Stomach (tissue), 8 donors: ENCODE measurements at regions not wholly inside any gene's neighbourhood (a gene's known extent, or its start where the extent isn't known, plus 50 kb on each side); places are given as distances from the start of the nearest gene placed in this dataset.

Experiments
- DNase-seq, 2 donors: peaks; one replicate each; pipeline versions ENCODE4 v3.0.0 to v3.0.0-alpha.2; 2013 to 2019
- H3K27ac ChIP-seq, 5 donors: fragments of 200-600 bp in 4 of 5; sonication (generic) in 4 of 5; one replicate each; pipeline ENCODE4 v1.5.1; 2013 to 2019; ENCODE audit warnings: mild to moderate bottlenecking in 1 of 5, moderate library complexity in 1 of 5
- H3K27me3 ChIP-seq, 3 donors: fragments of 200-600 bp; sonication (generic); one replicate each; pipeline ENCODE4 v1.5.1; 2017 to 2019; ENCODE audit warnings: mixed run types in 1 of 3
- H3K36me3 ChIP-seq, 4 donors: fragments of 200-600 bp; sonication (generic); 1 replicate in 3 of 4; 2 replicates in 1 of 4; pipeline ENCODE4 v1.5.1; 2016 to 2019
- H3K4me1 ChIP-seq, 4 donors: fragments of 200-600 bp; sonication (generic); one replicate each; pipeline ENCODE4 v1.5.1; 2016 to 2019
- H3K4me3 ChIP-seq, 4 donors: fragments of 200-600 bp; sonication (generic) in 3 of 4; one replicate each; pipeline ENCODE4 v1.5.1; 2016 to 2019; ENCODE audit warnings: mild to moderate bottlenecking in 1 of 4
- H3K9me3 ChIP-seq, 4 donors: fragments of 200-600 bp; sonication (generic); one replicate each; pipeline ENCODE4 v1.5.1; 2016 to 2019
- CTCF ChIP-seq, 7 experiments: fragments of 450-650 bp in 4 of 7; fragments of 200-600 bp in 3 of 7; sonication (generic) in 3 of 7; IDR thresholded peaks; one replicate each; pipeline ENCODE4 v1.5.1; 2016 to 2019; ENCODE audit warnings: antibody characterized with exemption in 7 of 7, control low read depth in 2 of 7, mild to moderate bottlenecking in 1 of 7
- EP300 ChIP-seq: sonication (generic); formaldehyde crosslinking; IDR thresholded peaks from one replicate; pipeline ENCODE4 v1.6.1; 2017; ENCODE audit warnings: antibody characterized with exemption
- POLR2A ChIP-seq, 4 donors: fragments of 450-650 bp; IDR thresholded peaks; one replicate each; pipeline ENCODE4 v1.6.1; 2016; ENCODE audit warnings: antibody characterized with exemption in 4 of 4, control low read depth in 2 of 4, mild to moderate bottlenecking in 1 of 4, moderate library complexity in 1 of 4
- POLR2AphosphoS5 ChIP-seq, 3 donors: sonication (generic); formaldehyde crosslinking; IDR thresholded peaks; one replicate each; pipeline ENCODE4 v1.6.1; 2016; ENCODE audit warnings: antibody characterized with exemption in 3 of 3
- WGBS, 5 donors: extraction: QIAGEN DNeasy Blood & Tissue Kit in 3 of 5; methylation state at CpG; one replicate each; pipeline versions ENCODE4 v1.1.5 to v1.1.7; 2013 to 2018; 5-methylcytosine and 5-hydroxymethylcytosine counted together
- intact Hi-C: fragments of 100-400 bp; cut with DNase I; formaldehyde crosslinking; loops from one replicate; pipeline ENCODE4 v1.15.1; 2023; ENCODE audit warnings: low total_unique reads
- donor health status: healthy with polysubstance abuse.
- donor health status: Bipolar disorder and iron deficiency.
- donor health status: healthy.

- TF ChIP-seq POLR2AphosphoS5 (IDR thresholded peaks at IDR 0.05) (no peak), EP300 (no peak), CTCF (IDR thresholded peaks at IDR 0.05) (no peak)
- Histone ChIP-seq H3K27ac (no peak overlapping the region), H3K4me1 (no peaks in the 10 kb centered on the region), H3K9me3 (peaks cover 0 to 11% (median 0%) of the 10 kb centered on the region in 4 donors), H3K27me3 (no peaks in the 10 kb centered on the region), H3K36me3 (no peaks in the 10 kb centered on the region), H3K4me3 (no peak overlapping the region)
- intact Hi-C loops, result no loop called here
- WGBS, 5 donors, result 74 to 91% (median 81%) methylated on average over 3 of the region's 3 CpGs
- DNase-seq, result no peak
Measured at GRCh38 chrX:125006704-125007103, 313.0 kb upstream of the TEX13C start.

GRCh38 chrX:125012585-125012984 lies 307.1 kb upstream of the TEX13C start:
- TF ChIP-seq CTCF (IDR thresholded peaks at IDR 0.05), result no peak
- TF ChIP-seq EP300, result no peak
- TF ChIP-seq POLR2AphosphoS5 (IDR thresholded peaks at IDR 0.05), result no peak
- TF ChIP-seq POLR2A (IDR thresholded peaks at IDR 0.05), result no peak
- WGBS, 5 donors, result 74 to 96% (median 94%) methylated on average over 3 of the region's 3 CpGs
- DNase-seq, result no peak
- Histone ChIP-seq H3K27me3 (no peaks in the 10 kb centered on the region), H3K36me3 (no peaks in the 10 kb centered on the region), H3K27ac (no peak overlapping the region), H3K4me3 (no peak overlapping the region), H3K9me3 (peaks cover 0 to 11% (median 2%) of the 10 kb centered on the region in 4 donors), H3K4me1 (no peaks in the 10 kb centered on the region)
- intact Hi-C loops, result no loop called here

- H3K4me1 ChIP-seq, result no peaks in the 10 kb centered on the region
- intact Hi-C loops, result no loop called here
- WGBS, 5 donors, result 48 to 87% (median 80%) methylated on average over 3 of the region's 3 CpGs
- no peaks in the 10 kb centered on the region for H3K36me3 ChIP-seq
- no peak overlapping the region for H3K4me3 ChIP-seq
- H3K27ac ChIP-seq, result no peak overlapping the region
- no peaks in the 10 kb centered on the region for H3K27me3 ChIP-seq
- TF ChIP-seq POLR2AphosphoS5 (IDR thresholded peaks at IDR 0.05) (no peak), EP300 (no peak), POLR2A (IDR thresholded peaks at IDR 0.05) (no peak), CTCF (IDR thresholded peaks at IDR 0.05) (no peak)
- H3K9me3 ChIP-seq, result no peaks in the 10 kb centered on the region
- DNase-seq, result no peak
Measured at GRCh38 chrX:125029131-125029530, 290.5 kb upstream of the TEX13C start.
